Upper lobe of right lung (tissue), 1 donor: ENCODE measurements at regions not wholly inside any gene's neighbourhood (a gene's known extent, or its start where the extent isn't known, plus 50 kb on each side); places are given as distances from the start of the nearest gene placed in this dataset.
"Not testable (repeated sequence)": the region's sequence is repeated elsewhere in the genome, so short reads cannot be mapped to it uniquely, and the experiment has no call there.

Experiments used
- ATAC-seq: fragments of 200-7000 bp; cut with Tn5 transposase; one replicate; pipeline ENCODE4 v1.9.1; 2020; ENCODE audit warnings: mild to moderate bottlenecking, moderate library complexity
- DNase-seq: peaks from one replicate; pipeline ENCODE4 v3.0.0-alpha.2; 2020
- H3K27ac ChIP-seq: fragments of 200-600 bp; one replicate; pipeline ENCODE4 v1.8.0; 2022
- H3K27me3 ChIP-seq: fragments of 200-600 bp; one replicate; pipeline ENCODE4 v1.8.0; 2022; ENCODE audit warnings: mild to moderate bottlenecking
- H3K36me3 ChIP-seq: fragments of 200-600 bp; one replicate; pipeline ENCODE4 v1.8.0; 2022
- H3K4me1 ChIP-seq: fragments of 200-600 bp; one replicate; pipeline ENCODE4 v1.8.0; 2022
- H3K4me3 ChIP-seq: fragments of 200-600 bp; one replicate; pipeline ENCODE4 v1.8.0; 2022; ENCODE audit warnings: mild to moderate bottlenecking
- H3K9me3 ChIP-seq: fragments of 200-600 bp; one replicate; pipeline ENCODE4 v1.8.0; 2022
- intact Hi-C: fragments of 100-400 bp; cut with DNase I; formaldehyde crosslinking; loops from one replicate; pipeline ENCODE4 v1.11.0; 2022
- TF ChIP-seq, protein P1 (sequence below): fragments of 200-600 bp; IDR thresholded peaks from one replicate; pipeline ENCODE4 v1.8.0; 2022; ENCODE audit warnings: antibody characterized with exemption
- donor health status: DM: no; HTN: yes; CAD: no; lungs with severe emphysema.

DNA sequence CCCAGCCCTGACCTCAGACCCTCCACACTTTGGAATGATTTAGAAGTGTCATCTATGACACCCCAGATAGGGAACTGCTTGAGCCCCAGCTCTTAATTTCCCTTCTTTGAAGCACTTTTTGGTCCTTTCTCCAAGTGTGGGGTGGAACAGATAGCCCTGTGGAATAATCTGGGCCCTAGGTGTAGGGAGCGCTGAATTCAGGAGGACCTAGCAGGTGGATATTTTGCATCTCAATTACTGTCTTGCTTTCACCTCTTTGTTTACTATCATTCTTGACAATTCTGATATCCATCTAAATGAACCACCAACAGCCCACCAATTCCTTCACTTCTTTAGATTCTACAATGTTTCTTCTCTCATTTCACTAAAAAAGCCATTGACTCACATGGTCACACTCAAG, 850.4 kb downstream of the KCNJ2 start:
- Histone ChIP-seq H3K4me3 (no peak overlapping the region), H3K4me1 (no peaks in the 10 kb centered on the region), H3K9me3 (no peaks in the 10 kb centered on the region), H3K27ac (no peak overlapping the region), H3K27me3 (no peaks in the 10 kb centered on the region), H3K36me3 (no peaks in the 10 kb centered on the region)
- ATAC-seq (no peak), DNase-seq (no peak)
- intact Hi-C loops = no loop called here
- TF ChIP-seq, protein P1, sequence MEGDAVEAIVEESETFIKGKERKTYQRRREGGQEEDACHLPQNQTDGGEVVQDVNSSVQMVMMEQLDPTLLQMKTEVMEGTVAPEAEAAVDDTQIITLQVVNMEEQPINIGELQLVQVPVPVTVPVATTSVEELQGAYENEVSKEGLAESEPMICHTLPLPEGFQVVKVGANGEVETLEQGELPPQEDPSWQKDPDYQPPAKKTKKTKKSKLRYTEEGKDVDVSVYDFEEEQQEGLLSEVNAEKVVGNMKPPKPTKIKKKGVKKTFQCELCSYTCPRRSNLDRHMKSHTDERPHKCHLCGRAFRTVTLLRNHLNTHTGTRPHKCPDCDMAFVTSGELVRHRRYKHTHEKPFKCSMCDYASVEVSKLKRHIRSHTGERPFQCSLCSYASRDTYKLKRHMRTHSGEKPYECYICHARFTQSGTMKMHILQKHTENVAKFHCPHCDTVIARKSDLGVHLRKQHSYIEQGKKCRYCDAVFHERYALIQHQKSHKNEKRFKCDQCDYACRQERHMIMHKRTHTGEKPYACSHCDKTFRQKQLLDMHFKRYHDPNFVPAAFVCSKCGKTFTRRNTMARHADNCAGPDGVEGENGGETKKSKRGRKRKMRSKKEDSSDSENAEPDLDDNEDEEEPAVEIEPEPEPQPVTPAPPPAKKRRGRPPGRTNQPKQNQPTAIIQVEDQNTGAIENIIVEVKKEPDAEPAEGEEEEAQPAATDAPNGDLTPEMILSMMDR = no peak

DNA sequence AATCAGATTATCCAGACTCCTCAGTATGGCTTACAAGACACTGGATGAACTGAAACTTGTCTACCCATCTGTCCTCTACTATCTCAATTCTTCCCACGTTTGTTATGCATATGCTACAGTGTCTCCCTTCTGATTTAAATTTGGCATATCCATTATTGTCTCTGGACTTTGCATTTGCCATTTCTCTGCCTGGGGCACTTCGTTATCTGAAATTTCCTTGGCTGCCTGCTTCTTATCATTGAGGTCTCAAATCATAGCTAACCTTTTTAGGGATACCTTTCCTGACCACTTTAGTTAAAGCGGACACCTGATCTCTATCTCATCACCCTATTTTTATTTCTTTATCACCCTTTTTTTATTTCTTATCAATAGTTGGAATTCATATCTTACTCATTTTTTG, 853.4 kb downstream of the KCNJ2 start:
- H3K9me3 ChIP-seq = no peaks in the 10 kb centered on the region
- TF ChIP-seq, protein P1 = no peak
- no peak overlapping the region for H3K4me3 ChIP-seq
- no peaks in the 10 kb centered on the region for H3K36me3 ChIP-seq
- DNase-seq = no peak
- no peaks in the 10 kb centered on the region for H3K27me3 ChIP-seq
- no peak overlapping the region for H3K27ac ChIP-seq
- intact Hi-C loops = no loop called here
- no peak for ATAC-seq
- H3K4me1 ChIP-seq = no peaks in the 10 kb centered on the region

DNA sequence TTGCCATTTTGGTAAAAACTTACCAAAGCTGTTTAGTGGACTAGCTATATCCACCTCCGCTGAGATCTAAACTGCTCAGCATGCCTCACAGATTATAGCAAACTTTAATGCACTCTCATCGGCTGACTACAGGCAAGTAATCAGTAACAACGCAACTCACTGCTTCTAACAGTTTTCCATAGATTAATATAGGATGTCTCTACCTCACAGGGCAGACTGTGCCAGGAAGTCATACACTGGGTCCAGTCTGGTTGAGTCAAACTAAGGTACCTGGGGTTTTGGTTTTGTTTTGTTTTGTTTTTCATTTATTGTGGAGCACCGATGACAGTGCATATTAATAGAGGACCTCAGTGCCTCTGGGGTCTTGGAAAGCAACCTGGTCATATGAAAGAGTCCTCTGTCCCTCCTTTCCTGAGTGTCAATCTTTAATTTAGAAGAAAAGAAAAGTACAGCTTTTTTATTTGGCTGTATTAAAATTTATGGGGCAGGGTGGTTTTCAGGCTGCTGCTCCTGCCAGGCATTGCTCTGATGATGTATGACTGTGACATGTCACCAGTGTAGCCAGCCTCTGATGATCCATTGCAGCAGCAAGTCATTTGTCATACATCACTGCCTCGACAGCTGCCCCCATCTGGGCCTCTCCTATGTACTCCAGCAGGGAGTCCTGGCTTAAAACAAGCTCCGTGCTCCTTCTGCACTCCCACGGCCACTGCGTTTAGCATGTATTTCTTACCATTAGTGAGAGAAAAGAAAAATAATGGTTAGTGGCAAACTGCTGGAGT, 854.1 kb downstream of the KCNJ2 start:
- TF ChIP-seq, protein P1 = no peak
- no peak overlapping the region for H3K4me3 ChIP-seq
- intact Hi-C loops = no loop called here
- no peak overlapping the region for H3K27ac ChIP-seq
- no peaks in the 10 kb centered on the region for H3K27me3 ChIP-seq
- H3K36me3 ChIP-seq = no peaks in the 10 kb centered on the region
- H3K4me1 ChIP-seq = no peaks in the 10 kb centered on the region
- DNase-seq = no peak
- H3K9me3 ChIP-seq = no peaks in the 10 kb centered on the region
- ATAC-seq = no peak

DNA sequence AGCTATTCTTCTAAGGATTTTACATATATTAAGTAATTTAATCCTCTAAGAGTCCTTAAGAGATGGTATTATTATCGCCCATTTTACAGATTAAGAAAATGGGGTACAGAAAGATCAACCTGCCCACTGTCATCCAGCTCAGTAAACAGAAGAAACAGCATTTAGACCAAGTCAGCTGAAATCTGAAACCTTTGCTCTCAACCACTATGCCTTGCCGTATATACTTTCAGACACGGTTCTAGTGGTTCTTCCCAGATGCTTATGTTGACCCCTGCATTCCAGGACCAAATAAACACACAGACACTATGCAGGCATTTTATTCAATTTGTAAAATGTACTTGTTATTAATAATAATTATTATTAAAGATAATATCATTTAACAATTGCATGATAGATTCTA, 854.8 kb downstream of the KCNJ2 start:
- no peak for ATAC-seq
- H3K27ac ChIP-seq = no peak overlapping the region
- no peak overlapping the region for H3K4me3 ChIP-seq
- TF ChIP-seq, protein P1 = no peak
- no peaks in the 10 kb centered on the region for H3K36me3 ChIP-seq
- no peaks in the 10 kb centered on the region for H3K4me1 ChIP-seq
- DNase-seq = no peak
- no peaks in the 10 kb centered on the region for H3K9me3 ChIP-seq
- no peaks in the 10 kb centered on the region for H3K27me3 ChIP-seq
- intact Hi-C loops = no loop called here

DNA sequence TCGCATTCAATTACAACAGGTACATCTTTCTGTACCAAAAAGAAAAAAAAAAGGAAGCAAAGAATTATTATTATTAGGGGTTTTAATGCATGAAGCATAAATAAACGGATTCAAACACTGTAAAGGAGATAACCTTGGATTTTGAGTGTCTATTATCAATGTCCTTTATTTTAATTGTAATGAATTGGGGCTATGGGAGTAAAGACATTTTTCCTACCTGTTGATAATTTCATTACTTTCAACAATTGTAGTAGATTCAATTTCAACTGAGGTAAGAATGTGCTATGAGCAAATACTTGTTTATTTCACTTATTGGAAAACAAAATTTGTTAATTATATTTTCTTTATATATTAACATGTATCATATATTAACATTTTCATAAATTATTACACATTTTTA, 855.6 kb downstream of the KCNJ2 start:
- Histone ChIP-seq H3K9me3 (no peaks in the 10 kb centered on the region), H3K27ac (no peak overlapping the region), H3K4me1 (no peaks in the 10 kb centered on the region), H3K27me3 (no peaks in the 10 kb centered on the region), H3K36me3 (no peaks in the 10 kb centered on the region), H3K4me3 (no peak overlapping the region)
- ATAC-seq = no peak
- no peak for DNase-seq
- TF ChIP-seq, protein P1 = no peak
- intact Hi-C loops = no loop called here

DNA sequence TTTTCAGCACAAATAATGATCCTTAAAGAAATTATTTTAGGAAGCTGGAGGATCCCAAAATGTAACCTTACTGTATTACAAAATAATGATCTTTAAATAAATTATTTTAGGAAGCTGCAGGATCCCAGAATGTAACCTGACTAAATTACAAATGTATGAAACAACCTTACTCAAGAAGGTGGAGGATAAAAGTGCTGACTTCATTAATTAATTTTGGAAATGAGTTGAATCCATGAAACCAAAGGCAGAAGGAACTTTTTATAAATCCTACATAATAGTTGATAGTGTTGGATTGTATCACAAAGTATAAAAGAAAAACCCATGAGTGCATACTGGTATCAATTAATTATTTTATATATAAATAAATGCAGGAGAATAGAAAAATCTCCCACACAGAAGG, 859.9 kb downstream of the KCNJ2 start:
- Histone ChIP-seq H3K36me3 (no peaks in the 10 kb centered on the region), H3K9me3 (no peaks in the 10 kb centered on the region), H3K4me1 (no peaks in the 10 kb centered on the region), H3K4me3 (no peak overlapping the region), H3K27ac (no peak overlapping the region), H3K27me3 (no peaks in the 10 kb centered on the region)
- ATAC-seq = no peak
- DNase-seq = no peak
- TF ChIP-seq, protein P1 = no peak
- intact Hi-C loops = no loop called here

DNA sequence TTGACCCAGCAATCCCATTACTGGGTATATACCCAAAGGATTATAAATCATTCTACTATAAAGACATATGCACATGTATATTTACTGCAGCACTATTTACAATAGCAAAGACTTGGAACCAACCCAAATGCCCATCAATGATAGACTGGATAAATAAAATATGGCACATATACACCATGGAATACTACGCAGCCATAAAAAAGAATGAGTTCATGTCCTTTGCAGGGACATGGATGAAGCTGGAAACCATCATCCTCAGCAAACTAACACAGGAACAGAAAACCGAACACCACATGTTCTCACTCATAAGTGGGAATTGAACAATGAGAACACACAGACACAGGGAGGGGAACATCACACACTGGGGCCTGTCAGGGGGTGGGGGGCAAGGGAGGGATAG, 862.0 kb downstream of the KCNJ2 start:
- H3K4me3 ChIP-seq, H3K4me1 ChIP-seq, H3K27ac ChIP-seq, DNase-seq, H3K9me3 ChIP-seq, ATAC-seq, intact Hi-C loops, H3K27me3 ChIP-seq, H3K36me3 ChIP-seq: not testable (repeated sequence)
